CD14-positive monocyte (primary cell): ENCODE measurements at regions not wholly inside any gene's neighbourhood (a gene's known extent, or its start where the extent isn't known, plus 50 kb on each side); places are given as distances from the start of the nearest gene placed in this dataset.

ENCODE experiments used
- DNase-seq, 3 donors: peaks; one replicate each; pipeline ENCODE4 v3.0.0-alpha.2; 2011 to 2022
- H2AFZ ChIP-seq: 2 replicates; pipeline ENCODE4 v1.6.0; 2012; ENCODE audit warnings: mild to moderate bottlenecking, low read depth, low read length, inconsistent platforms; ENCODE audit not compliant: insufficient read depth, poor library complexity, severe bottlenecking
- H3K27ac ChIP-seq, 2 donors: 1 replicate in 1 of 2; 2 replicates in 1 of 2; pipeline ENCODE4 v1.5.1; 2012 to 2013; ENCODE audit warnings: low read length in 2 of 2, control low read depth in 1 of 2, inconsistent platforms in 1 of 2, low read depth in 1 of 2, mild to moderate bottlenecking in 1 of 2
- H3K27me3 ChIP-seq, 2 donors: one replicate each; pipeline versions ENCODE4 v1.6.0 to v1.6.1; 2011 to 2013; ENCODE audit warnings: low read length in 2 of 2; ENCODE audit not compliant: control insufficient read depth in 2 of 2, insufficient read depth in 2 of 2
- H3K36me3 ChIP-seq, 2 donors: replicated peaks in 1 of 2; 1 replicate in 1 of 2; 2 replicates in 1 of 2; pipeline versions ENCODE4 v1.5.1 to v1.6.1; 2012 to 2013; ENCODE audit warnings: low read length in 2 of 2, control low read depth in 1 of 2, inconsistent platforms in 1 of 2, mild to moderate bottlenecking in 1 of 2; ENCODE audit not compliant: insufficient read depth in 2 of 2, control insufficient read depth in 1 of 2
- H3K4me1 ChIP-seq, 2 donors: 1 replicate in 1 of 2; 2 replicates in 1 of 2; pipeline versions ENCODE4 v1.5.1 to v1.6.1; 2012 to 2013; ENCODE audit warnings: low read length in 2 of 2, control low read depth in 1 of 2, inconsistent platforms in 1 of 2, mild to moderate bottlenecking in 1 of 2, moderate library complexity in 1 of 2; ENCODE audit not compliant: insufficient read depth in 2 of 2, control insufficient read depth in 1 of 2
- H3K4me2 ChIP-seq: replicated peaks from 2 replicates; pipeline ENCODE3; 2012; ENCODE audit warnings: low read length, moderate library complexity, mild to moderate bottlenecking; ENCODE audit not compliant: poor library complexity, severe bottlenecking; ENCODE audit errors: extremely low read depth
- H3K4me3 ChIP-seq, 3 experiments: fragments of 200-600 bp in 1 of 3; sonication (generic) in 1 of 3; replicated peaks in 1 of 3; 1 replicate in 2 of 3; 2 replicates in 1 of 3; pipeline ENCODE4 v1.5.1; 2011 to 2013; ENCODE audit warnings: low read length in 3 of 3, mild to moderate bottlenecking in 3 of 3, control low read depth in 2 of 3, low read depth in 2 of 3, inconsistent platforms in 1 of 3, moderate library complexity in 1 of 3
- H3K79me2 ChIP-seq: 2 replicates; pipeline ENCODE4 v1.6.0; 2012; ENCODE audit warnings: mild to moderate bottlenecking, control low read depth, inconsistent platforms, low read length, moderate library complexity; ENCODE audit not compliant: insufficient read depth
- H3K9ac ChIP-seq: 2 replicates; pipeline ENCODE4 v1.6.0; 2017; ENCODE audit warnings: low read length, mild to moderate bottlenecking; ENCODE audit not compliant: insufficient read depth, poor library complexity, severe bottlenecking
- H3K9me3 ChIP-seq, 2 donors: replicated peaks in 1 of 2; 1 replicate in 1 of 2; 2 replicates in 1 of 2; pipeline versions ENCODE4 v1.5.1 to v1.6.1; 2012 to 2013; ENCODE audit warnings: low read length in 2 of 2, control low read depth in 1 of 2; ENCODE audit not compliant: control insufficient read depth in 1 of 2, insufficient read depth in 1 of 2
- H4K20me1 ChIP-seq: 2 replicates; pipeline ENCODE4 v1.6.0; 2012; ENCODE audit warnings: mild to moderate bottlenecking, low read length, control low read depth, moderate library complexity; ENCODE audit not compliant: insufficient read depth
- H3K27ac Mint-ChIP-seq, 7 donors: one replicate each; pipeline ENCODE4 v1.8.0; 2020; ENCODE audit warnings: mild to moderate bottlenecking in 7 of 7, mixed read lengths in 7 of 7, moderate library complexity in 6 of 7, inconsistent platforms in 2 of 7
- H3K27me3 Mint-ChIP-seq, 3 donors: one replicate each; pipeline ENCODE4 v1.8.0; 2021 to 2022; ENCODE audit warnings: low read depth in 3 of 3, mild to moderate bottlenecking in 3 of 3, mixed read lengths in 3 of 3, moderate library complexity in 3 of 3, inconsistent platforms in 1 of 3
- H3K36me3 Mint-ChIP-seq, 2 donors: one replicate each; pipeline ENCODE4 v1.8.0; 2020; ENCODE audit warnings: mixed read lengths in 2 of 2, inconsistent platforms in 1 of 2, mild to moderate bottlenecking in 1 of 2
- H3K4me1 Mint-ChIP-seq: one replicate; pipeline ENCODE4 v1.8.0; 2020; ENCODE audit warnings: mild to moderate bottlenecking, mixed read lengths
- H3K4me3 Mint-ChIP-seq, 2 donors: one replicate each; pipeline ENCODE4 v1.8.0; 2020; ENCODE audit warnings: mild to moderate bottlenecking in 2 of 2, mixed read lengths in 2 of 2, moderate library complexity in 1 of 2
- H3K9me3 Mint-ChIP-seq, 7 donors: one replicate each; pipeline ENCODE4 v1.8.0; 2020 to 2022; ENCODE audit warnings: mixed read lengths in 7 of 7, mild to moderate bottlenecking in 6 of 7, moderate library complexity in 6 of 7, inconsistent platforms in 2 of 7
- WGBS: methylation state at CpG from one replicate; pipeline ENCODE4 v1.1.5; 2013; ENCODE audit warnings: missing lambda C conversion rate; ENCODE audit not compliant: insufficient coverage; 5-methylcytosine and 5-hydroxymethylcytosine counted together
- intact Hi-C, 2 donors: fragments of 100-400 bp; cut with micrococcal nuclease; formaldehyde crosslinking; loops; one replicate each; pipeline versions ENCODE4 v1.15.0 to v1.15.1; 2023
- TF ChIP-seq, protein P1 (sequence below): fragments of 200-600 bp; IDR thresholded peaks from one replicate; pipeline ENCODE4 v1.8.0; 2022; ENCODE audit warnings: antibody characterized with exemption, mild to moderate bottlenecking

DNA sequence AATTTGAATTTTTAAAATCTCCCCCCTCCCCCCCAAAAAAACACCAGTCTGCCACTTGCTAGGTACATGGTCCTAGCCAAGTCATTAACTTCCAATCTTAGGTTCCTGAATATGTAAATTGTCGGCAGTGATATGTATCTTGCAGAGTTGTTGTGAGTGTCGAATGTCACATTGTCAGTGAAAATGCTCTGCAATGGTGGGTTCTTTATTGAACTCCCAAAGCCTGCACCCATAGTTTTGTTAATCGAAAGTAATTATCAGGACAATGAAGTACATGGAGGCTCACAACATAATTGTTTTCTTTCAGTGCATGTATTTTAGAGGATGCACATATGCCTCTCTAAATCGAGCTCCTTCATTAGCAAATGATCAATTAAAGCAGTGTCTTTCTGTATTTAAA lies 185.6 kb upstream of the S100G start:
- Mint-ChIP-seq H3K36me3 (no peaks in the 10 kb centered on the region), H3K4me1 (no peaks in the 10 kb centered on the region), H3K9me3 (peaks cover 0 to 1% (median 0%) of the 10 kb centered on the region in 7 donors), H3K27me3 (peaks cover 4 to 13% (median 4%) of the 10 kb centered on the region in 3 donors), H3K4me3 (no peak overlapping the region), H3K27ac (no peak overlapping the region)
- Histone ChIP-seq H3K4me2 (no peak overlapping the region), H3K4me3 (no peak overlapping the region), H3K27ac (no peak overlapping the region), H3K36me3 (no peaks in the 10 kb centered on the region), H3K9me3 (no peaks in the 10 kb centered on the region), H2AFZ (no peak overlapping the region), H3K27me3 (peaks cover 0 to 9% of the 10 kb centered on the region in 2 donors), H3K4me1 (no peaks in the 10 kb centered on the region), H4K20me1 (no peaks in the 10 kb centered on the region), H3K9ac (no peak overlapping the region), H3K79me2 (no peaks in the 10 kb centered on the region)
- intact Hi-C loops, result no loop called here
- DNase-seq, result no peak
- WGBS, result 100% methylated on average over 2 of the region's 4 CpGs
- TF ChIP-seq, protein P1, sequence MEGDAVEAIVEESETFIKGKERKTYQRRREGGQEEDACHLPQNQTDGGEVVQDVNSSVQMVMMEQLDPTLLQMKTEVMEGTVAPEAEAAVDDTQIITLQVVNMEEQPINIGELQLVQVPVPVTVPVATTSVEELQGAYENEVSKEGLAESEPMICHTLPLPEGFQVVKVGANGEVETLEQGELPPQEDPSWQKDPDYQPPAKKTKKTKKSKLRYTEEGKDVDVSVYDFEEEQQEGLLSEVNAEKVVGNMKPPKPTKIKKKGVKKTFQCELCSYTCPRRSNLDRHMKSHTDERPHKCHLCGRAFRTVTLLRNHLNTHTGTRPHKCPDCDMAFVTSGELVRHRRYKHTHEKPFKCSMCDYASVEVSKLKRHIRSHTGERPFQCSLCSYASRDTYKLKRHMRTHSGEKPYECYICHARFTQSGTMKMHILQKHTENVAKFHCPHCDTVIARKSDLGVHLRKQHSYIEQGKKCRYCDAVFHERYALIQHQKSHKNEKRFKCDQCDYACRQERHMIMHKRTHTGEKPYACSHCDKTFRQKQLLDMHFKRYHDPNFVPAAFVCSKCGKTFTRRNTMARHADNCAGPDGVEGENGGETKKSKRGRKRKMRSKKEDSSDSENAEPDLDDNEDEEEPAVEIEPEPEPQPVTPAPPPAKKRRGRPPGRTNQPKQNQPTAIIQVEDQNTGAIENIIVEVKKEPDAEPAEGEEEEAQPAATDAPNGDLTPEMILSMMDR, result no peak

DNA sequence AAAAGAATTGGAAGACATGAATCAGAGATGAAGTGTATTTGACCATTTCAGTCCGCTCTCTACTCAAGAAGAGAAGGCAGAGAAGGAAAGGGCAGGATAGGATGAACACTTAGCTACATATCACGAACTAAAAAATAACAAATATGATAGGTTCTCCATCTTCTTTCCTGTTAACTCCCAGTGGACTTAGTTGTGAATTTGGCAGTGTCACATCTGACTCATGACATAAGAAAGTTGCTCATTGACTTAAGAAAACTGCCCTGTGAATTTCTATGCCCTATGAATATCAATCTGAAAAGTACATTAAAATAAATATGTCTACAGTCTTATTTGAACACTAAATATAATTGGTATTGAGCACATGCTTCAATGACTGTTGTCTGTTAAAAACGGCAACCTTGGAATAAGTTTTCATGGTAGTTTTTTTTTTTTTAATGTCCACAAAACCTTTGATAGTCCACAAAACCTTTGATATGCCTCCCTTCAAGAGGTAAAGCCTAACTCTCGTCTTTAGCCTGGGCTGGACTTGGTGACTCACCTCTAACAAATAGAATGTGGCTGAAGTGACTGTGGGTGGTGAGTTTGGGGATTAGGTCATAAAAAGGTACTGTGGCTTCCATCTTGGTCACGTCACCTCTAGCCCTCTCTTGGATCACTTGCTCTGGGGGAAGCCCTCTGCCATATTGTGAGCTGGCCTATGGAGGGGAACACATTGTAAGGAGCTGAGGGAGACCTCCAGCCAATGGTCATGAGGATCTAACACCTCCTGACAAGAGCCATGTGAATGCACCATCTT lies 184.7 kb upstream of the S100G start:
- H3K79me2 ChIP-seq, result no peaks in the 10 kb centered on the region
- no peak overlapping the region for H2AFZ ChIP-seq
- no peak overlapping the region for H3K27ac Mint-ChIP-seq
- peaks cover 0 to 1% (median 0%) of the 10 kb centered on the region in 7 donors for H3K9me3 Mint-ChIP-seq
- intact Hi-C loops, result no loop called here
- no peak overlapping the region for H3K4me3 ChIP-seq
- H3K9me3 ChIP-seq, result no peaks in the 10 kb centered on the region
- H3K9ac ChIP-seq, result no peak overlapping the region
- no peaks in the 10 kb centered on the region for H3K36me3 ChIP-seq
- H3K4me1 ChIP-seq, result no peaks in the 10 kb centered on the region
- TF ChIP-seq, protein P1, result no peak
- H3K27me3 Mint-ChIP-seq, result peaks cover 4 to 13% (median 4%) of the 10 kb centered on the region in 3 donors
- no peak for DNase-seq
- no CpG with 5 or more reads among the region's 5 CpGs for WGBS
- H3K36me3 Mint-ChIP-seq, result no peaks in the 10 kb centered on the region
- H3K4me1 Mint-ChIP-seq, result no peaks in the 10 kb centered on the region
- no peaks in the 10 kb centered on the region for H4K20me1 ChIP-seq
- H3K4me3 Mint-ChIP-seq, result no peak overlapping the region
- H3K27me3 ChIP-seq, result peaks cover 0 to 9% of the 10 kb centered on the region in 2 donors
- no peak overlapping the region for H3K27ac ChIP-seq
- no peak overlapping the region for H3K4me2 ChIP-seq
